Osteocyte (in vitro differentiated cells): ENCODE measurements at regions not wholly inside any gene's neighbourhood (a gene's known extent, or its start where the extent isn't known, plus 50 kb on each side); places are given as distances from the start of the nearest gene placed in this dataset.

Experiments
- DNase-seq: peaks from one replicate; pipeline ENCODE4 v3.0.0; 2021; ENCODE audit warnings: mixed read lengths; ENCODE audit not compliant: unreplicated experiment; ENCODE audit errors: extremely low spot score
- H3K27ac Mint-ChIP-seq: one replicate; pipeline ENCODE4 v1.8.0; 2021; ENCODE audit warnings: mild to moderate bottlenecking, mixed read lengths; ENCODE audit not compliant: unreplicated experiment
- H3K27me3 Mint-ChIP-seq: one replicate; pipeline ENCODE4 v1.8.0; 2021; ENCODE audit warnings: mixed read lengths; ENCODE audit not compliant: unreplicated experiment
- H3K36me3 Mint-ChIP-seq: one replicate; pipeline ENCODE4 v1.8.0; 2021; ENCODE audit warnings: mixed read lengths; ENCODE audit not compliant: unreplicated experiment
- H3K4me1 Mint-ChIP-seq: one replicate; pipeline ENCODE4 v1.8.0; 2021; ENCODE audit warnings: mixed read lengths; ENCODE audit not compliant: unreplicated experiment
- H3K4me3 Mint-ChIP-seq: one replicate; pipeline ENCODE4 v1.8.0; 2021; ENCODE audit warnings: mild to moderate bottlenecking, moderate library complexity, mixed read lengths; ENCODE audit not compliant: unreplicated experiment
- H3K9me3 Mint-ChIP-seq: one replicate; pipeline ENCODE4 v1.8.0; 2021; ENCODE audit warnings: mixed read lengths; ENCODE audit not compliant: unreplicated experiment
- CTCF ChIP-seq: fragments of 200-600 bp; sonication (generic); IDR thresholded peaks from 2 replicates; pipeline ENCODE4 v1.5.0; 2021; ENCODE audit warnings: antibody characterized with exemption, mild to moderate bottlenecking, moderate library complexity

- peaks cover 11% of the 10 kb centered on the region for H3K9me3 Mint-ChIP-seq
- peaks cover 2% of the 10 kb centered on the region for H3K4me1 Mint-ChIP-seq
- no peak overlapping the region for H3K4me3 Mint-ChIP-seq
- no peaks in the 10 kb centered on the region for H3K27me3 Mint-ChIP-seq
- no peaks in the 10 kb centered on the region for H3K36me3 Mint-ChIP-seq
- no peak overlapping the region for H3K27ac Mint-ChIP-seq
- DNase-seq, result no peak
- TF ChIP-seq CTCF, result no peak
These were observed 397.7 kb upstream of the PMFBP1 start for GRCh38 chr16:72569677-72570076.

GRCh38 chr16:72568502-72568901, 396.5 kb upstream of the PMFBP1 start:
- Mint-ChIP-seq H3K4me3 (no peak overlapping the region), H3K4me1 (peaks cover 2% of the 10 kb centered on the region), H3K9me3 (peaks cover 11% of the 10 kb centered on the region), H3K36me3 (no peaks in the 10 kb centered on the region), H3K27ac (no peak overlapping the region), H3K27me3 (no peaks in the 10 kb centered on the region)
- TF ChIP-seq CTCF, result no peak
- DNase-seq, result no peak

GRCh38 chr16:72566174-72566573, 394.2 kb upstream of the PMFBP1 start:
- H3K4me1 Mint-ChIP-seq, result no peaks in the 10 kb centered on the region
- H3K4me3 Mint-ChIP-seq, result no peak overlapping the region
- no peak for DNase-seq
- TF ChIP-seq CTCF, result no peak
- peaks cover 11% of the 10 kb centered on the region for H3K9me3 Mint-ChIP-seq
- no peaks in the 10 kb centered on the region for H3K36me3 Mint-ChIP-seq
- no peak overlapping the region for H3K27ac Mint-ChIP-seq
- H3K27me3 Mint-ChIP-seq, result no peaks in the 10 kb centered on the region

GRCh38 chr16:72565106-72565505, 393.2 kb upstream of the PMFBP1 start:
- Mint-ChIP-seq H3K4me1 (peaks cover 4% of the 10 kb centered on the region), H3K36me3 (no peaks in the 10 kb centered on the region), H3K9me3 (peaks cover 11% of the 10 kb centered on the region), H3K27me3 (no peaks in the 10 kb centered on the region), H3K27ac (no peak overlapping the region), H3K4me3 (no peak overlapping the region)
- no peak for TF ChIP-seq CTCF
- DNase-seq, result no peak

- TF ChIP-seq CTCF, result no peak
- Mint-ChIP-seq H3K27me3 (no peaks in the 10 kb centered on the region), H3K9me3 (no peaks in the 10 kb centered on the region), H3K36me3 (no peaks in the 10 kb centered on the region), H3K4me1 (peaks cover 4% of the 10 kb centered on the region), H3K27ac (no peak overlapping the region), H3K4me3 (no peak overlapping the region)
- no peak for DNase-seq
These were observed 388.7 kb upstream of the PMFBP1 start for GRCh38 chr16:72560617-72561016.
